ENCODE measurements at regions not wholly inside any gene's neighbourhood (a gene's known extent, or its start where the extent isn't known, plus 50 kb on each side); places are given as distances from the start of the nearest gene placed in this dataset.
A peak's percentile ranks its signal among the peaks of the same experiment; 100 is the strongest.

- ATAC-seq (no peak), DNase-seq (no peak)
- no peak overlapping the region for H3K4me3 ChIP-seq
- no peak for TF ChIP-seq CTCF (IDR thresholded peaks at IDR 0.05)
- H3K27me3 ChIP-seq: no peaks in the 10 kb centered on the region
- no peak overlapping the region for H3K27ac ChIP-seq
- H3K4me1 ChIP-seq: no peaks in the 10 kb centered on the region
- intact Hi-C loops (cut with DNase I): no loop called here
- no peaks in the 10 kb centered on the region for H3K36me3 ChIP-seq
- peaks cover 0 to 22% of the 10 kb centered on the region in 2 donors for H3K9me3 ChIP-seq
Observed at GRCh38 chr12:18171571-18171970, 81.6 kb upstream of the RERGL start.

GRCh38 chr12:18168016-18168415 lies 78.0 kb upstream of the RERGL start:
- H3K27me3 ChIP-seq: no peaks in the 10 kb centered on the region
- H3K4me3 ChIP-seq: no peak overlapping the region
- TF ChIP-seq CTCF (IDR thresholded peaks at IDR 0.05): no peak
- no peaks in the 10 kb centered on the region for H3K4me1 ChIP-seq
- no peak overlapping the region for H3K27ac ChIP-seq
- ATAC-seq (no peak), DNase-seq (no peak)
- H3K9me3 ChIP-seq: peaks cover 0 to 16% of the 10 kb centered on the region in 2 donors
- intact Hi-C loops (cut with DNase I): no loop called here
- no peaks in the 10 kb centered on the region for H3K36me3 ChIP-seq

- no peaks in the 10 kb centered on the region for H3K4me1 ChIP-seq
- DNase-seq (no peak), ATAC-seq (no peak)
- H3K9me3 ChIP-seq: peaks cover 0 to 2% of the 10 kb centered on the region in 2 donors
- no peak overlapping the region for H3K27ac ChIP-seq
- intact Hi-C loops (cut with DNase I): no loop called here
- H3K36me3 ChIP-seq: no peaks in the 10 kb centered on the region
- H3K4me3 ChIP-seq: no peak overlapping the region
- no peaks in the 10 kb centered on the region for H3K27me3 ChIP-seq
- no peak for TF ChIP-seq CTCF (IDR thresholded peaks at IDR 0.05)
Observed at GRCh38 chr12:18165889-18166288, 75.9 kb upstream of the RERGL start.

GRCh38 chr12:18165422-18165871 lies 75.5 kb upstream of the RERGL start:
- intact Hi-C loops (cut with DNase I): no loop called here

GRCh38 chr12:18160901-18161300 lies 70.9 kb upstream of the RERGL start:
- DNase-seq: no peak
- H3K36me3 ChIP-seq: no peaks in the 10 kb centered on the region
- TF ChIP-seq CTCF (IDR thresholded peaks at IDR 0.05): no peak
- no peak for ATAC-seq
- peaks cover 0 to 20% of the 10 kb centered on the region in 2 donors for H3K9me3 ChIP-seq
- no peaks in the 10 kb centered on the region for H3K27me3 ChIP-seq
- H3K4me1 ChIP-seq: no peaks in the 10 kb centered on the region
- H3K27ac ChIP-seq: no peak overlapping the region
- intact Hi-C loops (cut with DNase I): no loop called here
- no peak overlapping the region for H3K4me3 ChIP-seq

More at GRCh38 chr12:18165422-18165871, 75.5 kb upstream of the RERGL start:
- no peaks in the 10 kb centered on the region for H3K4me1 ChIP-seq
- no peaks in the 10 kb centered on the region for H3K27me3 ChIP-seq
- H3K4me3 ChIP-seq: no peak overlapping the region
- no peaks in the 10 kb centered on the region for H3K9me3 ChIP-seq
- no peaks in the 10 kb centered on the region for H3K36me3 ChIP-seq
- DNase-seq: no peak
- ATAC-seq: peak; percentile 63
- no peak for TF ChIP-seq CTCF (IDR thresholded peaks at IDR 0.05)
- H3K27ac ChIP-seq: no peak overlapping the region
